ENCODE measurements at regions not wholly inside any gene's neighbourhood (a gene's known extent, or its start where the extent isn't known, plus 50 kb on each side); places are given as distances from the start of the nearest gene placed in this dataset.
"Not testable (repeated sequence)": the region's sequence is repeated elsewhere in the genome, so short reads cannot be mapped to it uniquely, and the experiment has no call there.

GRCh38 chr14:103239751-103240150, 94.3 kb upstream of the EIF5 start:
- Histone ChIP-seq H3K36me3 (no peaks in the 10 kb centered on the region), H3K27ac (no peak overlapping the region), H3K4me3 (no peak overlapping the region), H3K9me3 (no peaks in the 10 kb centered on the region), H3K27me3 (no peaks in the 10 kb centered on the region), H3K4me1 (no peaks in the 10 kb centered on the region)
- no peak for DNase-seq
- intact Hi-C loops (cut with DNase I), result no loop called here
- TF ChIP-seq CTCF (IDR thresholded peaks at IDR 0.05), result no peak
- ATAC-seq, result no peak

- ATAC-seq (no peak), DNase-seq (no peak)
- Histone ChIP-seq H3K27me3 (no peaks in the 10 kb centered on the region), H3K36me3 (no peaks in the 10 kb centered on the region), H3K27ac (no peak overlapping the region), H3K4me1 (no peaks in the 10 kb centered on the region), H3K9me3 (no peaks in the 10 kb centered on the region), H3K4me3 (no peak overlapping the region)
- intact Hi-C loops (cut with DNase I), result no loop called here
- TF ChIP-seq CTCF (IDR thresholded peaks at IDR 0.05), result no peak
Observed at GRCh38 chr14:103241531-103241930, 92.5 kb upstream of the EIF5 start.

DNA sequence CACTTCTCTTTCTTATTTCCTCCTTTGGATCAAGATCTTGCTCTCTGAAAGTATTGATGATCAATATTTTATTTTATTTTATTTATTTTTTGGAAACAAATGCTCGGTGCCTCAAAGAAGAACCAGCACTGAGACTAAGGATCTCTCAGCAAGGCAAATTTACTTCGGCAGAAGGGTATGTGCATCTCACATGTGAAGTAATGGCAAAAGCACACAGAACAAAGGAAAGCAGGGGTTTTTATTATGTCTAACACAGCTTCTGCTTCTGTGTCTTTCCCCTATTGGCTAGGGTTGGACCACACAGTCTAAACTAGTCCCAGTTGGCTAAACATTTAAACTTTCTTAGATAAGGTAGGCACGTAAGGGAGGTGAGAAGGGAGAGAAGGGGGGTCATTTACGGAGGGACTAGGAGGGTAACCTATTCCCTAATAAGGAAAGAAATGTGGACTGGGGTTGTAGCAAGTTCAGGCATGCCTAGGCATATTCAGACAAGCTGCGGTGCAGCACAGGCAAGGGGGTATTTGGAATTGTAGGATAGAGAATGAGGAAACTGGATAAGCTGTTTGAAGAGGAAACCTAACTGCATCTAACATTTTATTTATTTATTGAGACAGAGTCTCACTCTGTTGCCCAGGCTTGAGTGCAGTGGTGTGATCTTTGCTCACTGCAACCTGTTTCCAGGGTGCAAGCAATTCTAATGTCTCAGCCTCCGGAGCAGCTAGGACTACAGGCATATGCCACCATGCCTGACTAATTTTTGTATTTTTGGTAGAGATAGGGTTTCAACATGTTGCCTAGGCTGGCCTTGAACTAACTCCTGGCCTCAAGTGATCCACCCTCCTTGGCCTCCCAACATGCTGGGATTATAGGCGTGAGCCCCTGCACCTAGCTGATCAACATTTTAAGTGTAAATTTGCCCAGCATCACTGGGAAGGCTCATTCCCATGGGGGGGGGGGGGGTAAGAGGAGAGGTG, 90.0 kb upstream of the EIF5 start:
- no peak overlapping the region for H3K4me3 ChIP-seq
- no peaks in the 10 kb centered on the region for H3K36me3 ChIP-seq
- H3K4me1 ChIP-seq, result no peaks in the 10 kb centered on the region
- intact Hi-C loops (cut with DNase I), result no loop called here
- no peak for TF ChIP-seq CTCF (IDR thresholded peaks at IDR 0.05)
- no peak overlapping the region for H3K27ac ChIP-seq
- no peak for DNase-seq
- ATAC-seq, result no peak
- no peaks in the 10 kb centered on the region for H3K27me3 ChIP-seq
- no peaks in the 10 kb centered on the region for H3K9me3 ChIP-seq

DNA sequence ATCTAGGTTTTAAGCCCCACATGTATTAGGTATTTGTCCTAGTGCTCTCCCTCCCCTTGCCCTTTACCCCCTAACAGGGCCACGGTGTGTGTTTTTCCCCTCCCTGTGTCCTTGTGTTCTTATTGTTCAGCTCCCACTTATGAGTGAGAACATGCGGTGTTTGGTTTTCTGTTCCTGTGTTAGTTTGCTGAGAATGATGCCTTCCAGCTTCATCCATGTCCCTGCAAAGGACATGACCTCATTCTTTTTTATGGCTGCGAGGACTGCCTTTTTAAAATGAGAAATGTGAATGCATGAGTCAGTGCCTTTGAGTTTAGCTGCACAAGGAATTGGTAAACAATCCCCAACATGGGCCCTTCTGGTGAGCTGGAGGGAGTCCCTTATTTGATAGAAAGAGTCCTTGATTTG, 88.4 kb upstream of the EIF5 start:
- H3K27ac ChIP-seq; H3K36me3 ChIP-seq; ATAC-seq; H3K4me1 ChIP-seq; DNase-seq; H3K27me3 ChIP-seq; H3K4me3 ChIP-seq; H3K9me3 ChIP-seq; intact Hi-C loops (cut with DNase I): not testable (repeated sequence)

- Histone ChIP-seq H3K4me1 (no peaks in the 10 kb centered on the region), H3K4me3 (no peak overlapping the region), H3K9me3 (no peaks in the 10 kb centered on the region), H3K27me3 (no peaks in the 10 kb centered on the region), H3K36me3 (no peaks in the 10 kb centered on the region), H3K27ac (no peak overlapping the region)
- TF ChIP-seq CTCF (IDR thresholded peaks at IDR 0.05), result no peak
- DNase-seq (no peak), ATAC-seq (no peak)
- intact Hi-C loops (cut with DNase I), result no loop called here
Observed at GRCh38 chr14:103246070-103246469, 88.0 kb upstream of the EIF5 start.

DNA sequence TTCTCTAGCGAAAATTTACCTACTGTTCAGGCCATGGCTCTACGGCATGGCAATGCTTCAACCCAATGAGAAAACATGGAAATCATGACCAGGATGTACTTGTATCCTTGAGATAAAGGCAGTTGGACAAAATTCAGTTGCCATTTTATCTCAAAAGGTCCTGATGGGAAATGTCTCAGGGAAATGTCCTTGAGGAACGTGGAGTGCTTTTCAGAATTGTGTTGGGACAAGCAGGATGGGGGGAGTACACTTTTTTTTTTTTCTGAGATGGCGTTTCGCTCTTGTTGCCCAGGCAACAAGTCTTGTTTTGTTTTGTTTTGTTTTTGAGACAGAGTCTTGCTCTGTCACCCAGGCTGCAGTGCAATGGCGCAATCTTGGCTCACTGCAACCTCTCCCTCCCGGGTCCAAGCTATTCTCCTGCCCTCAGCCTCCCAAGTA, 86.8 kb upstream of the EIF5 start:
- intact Hi-C loops (cut with DNase I), result no loop called here
- H3K27me3 ChIP-seq, result no peaks in the 10 kb centered on the region
- DNase-seq, result no peak
- no peak overlapping the region for H3K27ac ChIP-seq
- H3K36me3 ChIP-seq, result no peaks in the 10 kb centered on the region
- no peaks in the 10 kb centered on the region for H3K4me1 ChIP-seq
- no peak for TF ChIP-seq CTCF (IDR thresholded peaks at IDR 0.05)
- no peak overlapping the region for H3K4me3 ChIP-seq
- ATAC-seq, result no peak
- no peaks in the 10 kb centered on the region for H3K9me3 ChIP-seq

Measured in upper lobe of right lung (tissue), 1 donor.